Hepatocyte (in vitro differentiated cells): ENCODE measurements at regions not wholly inside any gene's neighbourhood (a gene's known extent, or its start where the extent isn't known, plus 50 kb on each side); places are given as distances from the start of the nearest gene placed in this dataset.

ENCODE experiments used
- EZH2phosphoT487 ChIP-seq: fragments of 200-600 bp; sonication (generic); IDR thresholded peaks from one replicate; pipeline ENCODE4 v1.6.1; 2018; ENCODE audit warnings: antibody characterized with exemption, mild to moderate bottlenecking, low read depth, moderate library complexity; ENCODE audit not compliant: unreplicated experiment, severe bottlenecking
- TF ChIP-seq, protein P1 (sequence below): fragments of 200-600 bp; sonication (generic); IDR thresholded peaks from 2 replicates; pipeline ENCODE4 v1.5.1; 2016; ENCODE audit warnings: antibody characterized with exemption, mild to moderate bottlenecking; ENCODE audit not compliant: poor library complexity

DNA sequence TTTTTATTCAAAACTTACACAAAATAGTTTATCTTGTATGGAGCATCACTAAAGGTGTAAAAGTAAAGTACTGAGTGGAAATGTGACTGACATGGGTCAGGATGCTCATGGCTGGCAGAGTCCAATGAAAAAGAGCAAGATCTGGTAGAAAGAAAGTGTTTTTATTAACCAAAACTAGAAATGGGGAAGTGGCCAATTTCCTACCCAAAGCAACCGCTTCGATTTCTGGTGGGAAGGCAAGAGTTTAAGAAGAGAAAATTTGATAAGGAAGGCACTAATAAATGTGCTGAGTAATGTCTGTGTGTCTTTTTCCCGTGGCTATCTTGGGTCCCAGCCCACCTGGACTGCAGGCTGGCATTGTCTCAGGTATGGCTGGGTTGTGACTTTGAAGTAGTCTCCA is 277.7 kb downstream of the ANKRD7 start:
- TF ChIP-seq, protein P1, sequence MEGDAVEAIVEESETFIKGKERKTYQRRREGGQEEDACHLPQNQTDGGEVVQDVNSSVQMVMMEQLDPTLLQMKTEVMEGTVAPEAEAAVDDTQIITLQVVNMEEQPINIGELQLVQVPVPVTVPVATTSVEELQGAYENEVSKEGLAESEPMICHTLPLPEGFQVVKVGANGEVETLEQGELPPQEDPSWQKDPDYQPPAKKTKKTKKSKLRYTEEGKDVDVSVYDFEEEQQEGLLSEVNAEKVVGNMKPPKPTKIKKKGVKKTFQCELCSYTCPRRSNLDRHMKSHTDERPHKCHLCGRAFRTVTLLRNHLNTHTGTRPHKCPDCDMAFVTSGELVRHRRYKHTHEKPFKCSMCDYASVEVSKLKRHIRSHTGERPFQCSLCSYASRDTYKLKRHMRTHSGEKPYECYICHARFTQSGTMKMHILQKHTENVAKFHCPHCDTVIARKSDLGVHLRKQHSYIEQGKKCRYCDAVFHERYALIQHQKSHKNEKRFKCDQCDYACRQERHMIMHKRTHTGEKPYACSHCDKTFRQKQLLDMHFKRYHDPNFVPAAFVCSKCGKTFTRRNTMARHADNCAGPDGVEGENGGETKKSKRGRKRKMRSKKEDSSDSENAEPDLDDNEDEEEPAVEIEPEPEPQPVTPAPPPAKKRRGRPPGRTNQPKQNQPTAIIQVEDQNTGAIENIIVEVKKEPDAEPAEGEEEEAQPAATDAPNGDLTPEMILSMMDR, result no peak
- no peak for TF ChIP-seq EZH2phosphoT487
